HL-60/S4 (cell line): ENCODE measurements at regions not wholly inside any gene's neighbourhood (a gene's known extent, or its start where the extent isn't known, plus 50 kb on each side); places are given as distances from the start of the nearest gene placed in this dataset.
"Not testable (repeated sequence)": the region's sequence is repeated elsewhere in the genome, so short reads cannot be mapped to it uniquely, and the experiment has no call there.

ENCODE experiments used
- in situ Hi-C: fragments of 300-500 bp; cut with MboI; formaldehyde crosslinking; loops from 2 replicates; pipeline ENCODE4 v1.14.3; 2022; ENCODE audit warnings: low sequenced_read_pairs

DNA sequence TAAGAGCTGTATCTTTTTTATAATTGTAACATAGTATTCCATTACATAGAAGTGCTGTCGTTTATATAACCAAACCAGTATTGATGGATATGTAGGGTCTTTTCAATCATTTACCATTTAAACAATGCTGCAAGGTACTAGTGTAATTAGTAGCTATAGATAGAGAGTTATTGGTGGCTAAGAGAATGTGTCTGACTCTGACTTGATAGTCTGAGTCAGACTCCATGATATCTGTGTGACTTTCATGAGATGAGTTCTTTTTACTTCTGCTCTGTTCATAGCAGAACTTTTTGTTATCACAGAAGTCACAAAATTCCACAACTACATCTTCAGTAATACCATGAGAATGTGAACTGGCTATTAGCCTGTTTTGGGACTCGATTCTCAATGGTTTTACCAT, 150.6 kb downstream of the FHIP1A start:
- in situ Hi-C loops, result no loop called here

DNA sequence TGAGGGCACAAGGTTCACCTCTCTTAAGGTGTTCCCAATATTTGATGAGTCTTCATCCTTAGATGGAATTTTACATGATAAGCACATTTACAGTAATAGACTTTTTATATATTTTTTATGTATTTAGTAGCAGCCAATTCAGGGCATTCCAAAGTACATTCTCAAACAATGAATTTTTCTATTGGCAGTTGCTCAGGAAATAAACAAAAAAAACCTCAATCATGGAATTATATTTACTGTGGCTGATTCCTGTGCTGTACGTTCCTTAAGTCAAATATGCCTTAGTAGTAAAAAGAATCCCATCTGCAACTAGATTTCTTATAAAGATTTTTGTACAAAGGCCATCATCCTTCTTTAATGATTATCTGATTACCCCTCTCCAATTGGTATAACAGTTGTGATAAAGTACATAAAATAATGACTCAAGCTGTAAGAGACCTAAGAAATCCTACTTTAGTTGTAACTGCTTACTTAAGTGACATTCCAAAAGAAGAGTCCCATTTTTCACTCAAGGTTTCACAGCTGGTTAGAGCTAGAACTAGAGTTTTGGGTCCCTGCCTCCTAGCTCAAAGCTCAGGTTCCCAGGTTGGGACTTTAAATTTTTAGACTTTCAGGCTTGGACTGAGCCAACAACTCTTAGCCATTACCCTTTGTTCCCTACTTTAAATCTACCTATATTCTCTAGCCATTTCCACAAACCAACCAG, 152.7 kb downstream of the FHIP1A start:
- in situ Hi-C loops, result no loop called here

DNA sequence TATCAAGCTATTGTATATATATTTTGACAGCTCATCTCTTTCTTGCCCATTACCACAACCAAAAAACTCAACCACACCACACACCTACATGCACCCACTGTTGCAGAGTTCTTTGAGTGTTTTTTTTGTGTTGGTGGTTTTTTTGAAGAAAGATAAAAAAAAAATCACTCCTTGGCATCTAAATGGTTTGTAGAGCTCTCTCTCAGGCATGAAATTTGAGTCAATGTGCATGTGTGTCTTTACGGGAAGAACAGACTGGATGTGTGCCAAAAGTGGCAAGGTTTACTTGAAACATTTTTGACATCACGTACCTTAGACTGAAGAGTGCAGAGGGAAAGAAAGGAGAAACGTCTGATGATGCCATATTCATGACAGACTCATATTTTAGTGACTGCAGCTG, 154.2 kb downstream of the FHIP1A start:
- in situ Hi-C loops, result no loop called here

DNA sequence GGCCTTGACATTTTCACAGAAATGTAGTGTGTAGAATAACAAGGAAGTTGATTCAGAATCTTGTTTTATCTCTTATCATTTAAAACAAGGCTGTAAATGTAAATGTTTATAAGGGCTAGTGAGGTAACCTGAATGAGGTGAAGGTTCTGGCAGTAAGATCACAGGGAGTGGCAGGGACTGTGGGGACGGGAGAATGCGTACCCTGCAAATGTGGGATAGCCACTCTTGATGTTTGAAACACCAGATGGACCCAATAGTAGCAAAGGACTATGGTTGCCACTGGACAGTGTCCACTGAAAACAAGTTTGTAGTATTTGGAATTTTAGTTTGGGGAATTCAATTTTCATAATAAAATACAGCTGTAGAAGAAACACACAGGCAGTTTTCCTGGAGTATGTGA, 155.3 kb downstream of the FHIP1A start:
- in situ Hi-C loops, result no loop called here

DNA sequence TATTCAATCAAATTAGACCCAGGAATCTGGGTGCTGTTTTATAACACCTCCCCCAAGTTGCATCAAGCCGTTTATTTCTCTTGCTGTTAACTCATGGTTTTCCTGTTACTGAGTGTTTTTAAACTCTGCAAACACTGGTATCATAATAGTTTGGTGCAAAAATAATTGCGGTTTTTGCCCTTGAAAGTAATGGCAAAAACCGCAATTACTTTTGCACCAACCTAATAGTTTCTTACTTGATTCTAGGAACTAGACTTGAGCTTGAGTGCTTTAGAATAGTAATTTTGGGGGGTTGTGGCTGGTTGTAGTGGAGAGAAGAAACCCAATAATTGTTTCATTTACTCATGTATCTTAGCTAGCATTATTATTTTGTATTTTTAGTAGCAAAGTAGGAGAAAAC, 156.6 kb downstream of the FHIP1A start:
- in situ Hi-C loops, result no loop called here

DNA sequence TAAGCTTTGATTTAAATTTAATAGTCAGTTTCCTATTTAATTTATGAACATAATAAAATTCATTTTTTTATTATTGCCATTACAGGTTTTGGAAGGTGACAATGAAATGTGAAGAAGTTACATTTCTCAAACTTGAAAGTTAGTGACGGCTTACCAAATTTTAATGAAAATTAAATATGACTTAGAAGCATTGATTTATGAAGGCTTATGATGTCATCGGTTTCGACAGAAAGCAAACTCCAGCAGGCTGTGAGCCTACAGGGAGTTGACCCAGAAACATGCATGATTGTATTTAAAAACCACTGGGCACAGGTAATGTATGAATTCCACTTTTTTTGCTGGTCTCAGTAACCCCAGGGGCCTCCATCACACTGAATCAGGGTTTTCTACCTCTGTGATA, 157.1 kb downstream of the FHIP1A start:
- in situ Hi-C loops, result no loop called here

DNA sequence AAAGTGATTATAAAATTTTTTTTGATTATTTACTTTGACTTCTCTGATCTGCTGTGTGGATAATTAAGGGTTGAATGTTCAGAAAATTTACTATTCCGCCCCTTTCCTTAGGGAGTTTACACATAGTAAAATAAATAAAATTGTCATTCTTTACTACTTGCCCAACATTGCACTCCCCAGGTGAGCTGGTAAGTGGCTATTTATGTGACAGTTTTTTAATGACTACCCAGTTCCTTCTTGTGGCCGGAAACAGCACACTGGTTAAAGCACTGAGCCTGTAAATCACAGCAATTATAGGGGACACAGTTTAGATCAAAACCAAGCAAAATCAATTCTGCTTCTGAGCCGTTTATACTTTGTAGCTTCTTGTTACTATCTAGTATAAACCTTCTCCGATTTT, 158.1 kb downstream of the FHIP1A start:
- in situ Hi-C loops, result no loop called here

DNA sequence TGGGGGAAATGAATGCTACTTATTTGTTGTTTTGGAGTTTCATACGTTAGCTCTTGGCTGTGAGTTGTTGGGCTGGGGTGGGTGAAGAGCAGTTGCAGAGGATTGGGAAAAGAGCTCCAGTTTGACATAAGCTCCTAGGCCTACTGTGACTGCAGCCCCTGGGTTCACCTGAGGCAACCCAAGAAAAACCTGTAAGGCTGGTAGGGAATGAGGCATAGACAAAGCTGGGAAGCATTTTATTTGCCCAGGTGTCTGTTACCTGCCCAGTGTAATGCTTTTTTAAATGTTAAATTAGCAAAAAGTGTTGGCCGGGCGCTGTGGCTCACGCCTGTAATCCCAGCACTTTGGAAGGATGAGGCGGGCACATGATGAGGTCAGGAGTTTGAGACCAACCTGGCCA, 160.0 kb downstream of the FHIP1A start:
- in situ Hi-C loops, result no loop called here

DNA sequence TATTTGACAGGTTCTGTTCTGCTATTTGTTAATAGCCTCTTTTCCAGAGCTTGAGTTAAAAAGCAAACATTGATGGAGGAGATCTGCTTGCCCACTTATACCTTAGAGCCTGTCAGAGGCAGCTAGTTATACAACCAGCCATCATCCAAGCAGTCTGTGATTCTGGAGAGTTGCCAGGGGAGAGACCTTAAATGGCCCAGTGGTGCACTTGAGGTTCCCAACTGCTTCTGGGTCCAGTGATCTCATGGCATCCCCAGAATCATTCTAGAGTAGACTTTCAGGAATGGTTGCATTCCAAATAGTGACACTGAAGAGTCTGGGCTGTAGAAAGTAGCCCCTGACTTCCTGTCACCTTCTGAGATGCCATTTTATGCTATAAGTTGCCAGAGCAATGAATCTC, 160.7 kb downstream of the FHIP1A start:
- in situ Hi-C loops, result no loop called here

DNA sequence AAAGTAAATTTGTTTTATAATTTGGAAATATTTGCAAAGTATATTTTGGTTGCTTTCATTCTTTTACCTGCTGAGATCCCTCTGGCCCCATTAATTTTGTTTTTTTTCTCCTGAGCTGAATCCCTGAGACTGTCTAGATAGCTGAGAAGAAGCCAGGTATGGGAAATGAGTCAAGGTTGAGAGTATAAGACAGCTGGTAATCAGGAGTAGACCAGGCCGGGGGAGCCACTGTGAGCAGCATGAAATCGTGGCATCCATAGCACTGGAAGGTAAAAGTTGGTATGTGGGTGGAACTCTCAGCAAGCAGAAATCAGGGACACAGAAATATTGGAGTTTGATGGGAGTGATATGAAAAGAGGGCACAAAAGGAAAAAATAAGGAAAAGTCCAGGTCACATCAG, 164.5 kb downstream of the FHIP1A start:
- in situ Hi-C loops, result no loop called here

DNA sequence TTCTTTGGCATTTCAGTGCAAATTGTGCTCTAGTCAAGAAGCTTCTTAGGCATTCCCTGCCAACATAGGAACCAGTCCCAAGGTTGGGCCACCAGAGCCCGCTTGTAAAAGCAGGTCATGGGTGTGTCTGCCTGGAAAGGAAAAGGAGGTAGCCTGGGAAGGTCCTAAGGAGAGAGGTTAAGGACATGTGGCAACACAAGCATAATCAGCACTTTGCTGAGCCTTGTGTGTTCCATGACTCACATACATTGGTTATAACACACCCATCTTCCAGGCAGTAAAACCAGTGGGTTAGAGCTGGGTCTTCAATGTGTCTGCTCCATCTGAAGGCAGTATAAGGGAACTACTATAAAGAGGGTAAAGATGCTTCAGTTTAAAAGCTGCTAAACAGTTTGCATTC, 165.0 kb downstream of the FHIP1A start:
- in situ Hi-C loops, result no loop called here

DNA sequence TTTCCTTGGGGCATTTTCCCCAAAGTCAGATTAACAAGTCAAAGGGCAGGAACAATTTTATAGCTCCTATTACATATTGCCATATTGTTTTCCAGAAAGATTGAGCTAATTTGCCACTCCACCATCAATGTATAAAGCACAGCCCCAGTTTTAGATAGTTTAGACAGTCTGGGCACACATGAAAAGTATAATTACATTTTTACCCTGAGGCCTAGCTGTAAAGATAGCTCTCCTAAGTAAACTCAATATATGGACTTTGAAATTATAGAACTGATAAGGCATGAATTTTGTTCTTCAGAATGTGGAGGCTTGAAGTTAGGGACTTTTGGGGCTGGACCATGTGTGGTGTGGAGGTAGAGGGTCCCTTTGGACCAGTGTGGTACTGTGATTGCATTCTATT, 166.0 kb downstream of the FHIP1A start:
- in situ Hi-C loops, result no loop called here

DNA sequence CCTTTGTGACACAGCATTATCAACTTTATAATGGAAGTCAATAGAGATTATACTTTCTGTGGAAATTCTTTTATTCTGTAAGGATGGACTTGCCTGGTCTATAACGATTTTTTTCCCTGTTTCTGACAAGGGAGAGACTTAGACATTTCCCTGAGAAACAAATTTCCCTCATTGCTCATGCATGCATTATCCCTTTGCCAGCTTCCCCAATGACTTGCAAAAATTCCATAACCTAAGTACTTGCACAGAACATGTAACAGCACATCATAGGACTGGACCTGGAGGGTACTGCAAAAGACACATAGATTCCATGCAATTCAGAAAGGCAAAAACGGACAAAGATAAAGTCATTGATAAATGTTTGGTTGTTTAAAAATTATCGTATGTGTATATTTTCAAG, 166.7 kb downstream of the FHIP1A start:
- in situ Hi-C loops, result no loop called here

DNA sequence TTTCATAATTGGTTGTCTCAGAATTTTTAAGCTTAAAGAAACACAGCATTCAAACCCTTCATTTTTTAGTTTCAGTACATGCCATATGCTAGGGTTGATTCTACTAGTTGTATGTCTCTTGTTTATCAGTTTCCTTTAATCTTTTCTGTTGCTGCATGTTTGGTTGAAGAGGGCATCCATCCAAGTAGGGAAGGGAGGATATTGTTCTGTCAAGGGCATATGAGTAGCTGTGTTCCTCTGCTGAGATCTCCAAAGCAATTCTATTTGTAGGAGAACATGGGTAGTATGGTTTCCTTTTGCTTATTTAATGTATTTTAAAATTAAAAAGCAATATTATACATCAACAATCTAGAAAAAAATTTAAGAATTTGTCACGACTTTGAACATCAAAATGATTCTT, 167.7 kb downstream of the FHIP1A start:
- in situ Hi-C loops, result no loop called here

DNA sequence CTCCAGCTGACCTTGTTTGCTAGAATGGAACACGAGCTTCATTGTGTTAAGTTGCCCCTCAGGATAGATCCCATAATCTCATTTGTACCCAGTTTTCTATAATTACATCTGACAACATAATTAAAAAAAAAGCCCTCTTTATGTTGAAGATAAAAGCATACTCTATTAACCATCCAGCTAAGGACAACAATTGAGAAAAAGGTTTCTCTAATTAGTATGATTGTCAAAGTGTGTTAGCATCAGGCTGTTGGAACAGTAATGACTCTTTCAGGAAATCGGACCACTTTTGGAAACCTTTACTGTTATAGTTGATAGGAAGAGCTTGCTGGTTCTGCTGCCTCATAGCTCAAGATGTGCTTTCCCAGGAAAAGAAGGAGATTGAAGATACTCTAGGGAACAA, 172.6 kb downstream of the FHIP1A start:
- in situ Hi-C loops, result no loop called here

DNA sequence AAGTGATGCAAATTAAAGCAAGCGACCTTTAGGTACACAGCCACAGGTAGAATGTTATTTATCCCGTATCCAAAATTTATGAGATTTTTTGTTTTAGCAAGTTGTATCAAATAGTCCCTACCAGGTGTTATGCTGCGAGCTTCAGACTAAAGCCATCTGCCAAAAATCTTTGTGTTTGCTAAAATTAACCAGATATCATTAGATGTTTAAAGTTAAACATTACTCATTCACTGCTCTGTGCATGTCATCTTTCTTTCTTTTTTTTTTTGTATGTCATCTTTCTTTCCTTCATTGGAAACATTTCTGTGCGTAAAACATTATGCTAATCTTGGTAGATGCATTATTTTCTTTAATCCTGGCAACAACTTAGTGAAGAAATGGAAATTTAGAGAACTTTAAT, 173.1 kb downstream of the FHIP1A start:
- in situ Hi-C loops, result no loop called here

DNA sequence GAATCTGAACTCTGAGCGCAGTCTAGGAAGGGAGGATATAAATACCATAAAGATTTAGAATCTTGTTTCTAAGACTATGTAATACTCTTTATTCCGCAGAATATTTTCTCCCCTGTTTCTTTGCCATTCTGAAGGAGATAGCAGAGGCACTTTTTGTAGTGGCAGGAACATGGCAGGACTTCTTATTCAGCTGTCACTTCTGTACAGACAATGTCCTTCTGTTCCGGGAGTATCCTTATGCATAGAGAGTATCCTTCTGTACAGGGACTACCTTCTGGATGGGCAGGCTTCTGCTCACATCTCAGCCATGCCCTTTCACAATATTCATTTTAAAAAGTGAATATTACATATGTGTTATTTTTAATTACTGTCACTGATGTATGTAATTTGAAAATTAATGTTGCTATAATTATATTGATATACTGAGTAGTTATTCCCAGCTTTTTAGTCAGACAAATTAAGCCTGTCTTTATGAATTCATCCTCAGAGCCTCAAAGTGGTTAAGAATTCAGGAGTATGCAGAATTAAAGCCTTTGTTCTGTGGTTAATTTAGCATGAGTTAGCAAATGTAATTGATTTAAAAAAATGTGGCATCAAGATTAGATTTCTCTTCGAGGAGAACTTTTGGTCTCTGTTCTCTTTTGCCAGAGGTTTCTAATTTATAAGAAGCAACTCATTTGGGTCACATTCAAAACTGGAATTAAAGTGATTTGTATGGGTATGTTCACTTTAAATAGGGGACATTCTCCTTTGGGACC, 174.4 kb downstream of the FHIP1A start:
- in situ Hi-C loops, result no loop called here

DNA sequence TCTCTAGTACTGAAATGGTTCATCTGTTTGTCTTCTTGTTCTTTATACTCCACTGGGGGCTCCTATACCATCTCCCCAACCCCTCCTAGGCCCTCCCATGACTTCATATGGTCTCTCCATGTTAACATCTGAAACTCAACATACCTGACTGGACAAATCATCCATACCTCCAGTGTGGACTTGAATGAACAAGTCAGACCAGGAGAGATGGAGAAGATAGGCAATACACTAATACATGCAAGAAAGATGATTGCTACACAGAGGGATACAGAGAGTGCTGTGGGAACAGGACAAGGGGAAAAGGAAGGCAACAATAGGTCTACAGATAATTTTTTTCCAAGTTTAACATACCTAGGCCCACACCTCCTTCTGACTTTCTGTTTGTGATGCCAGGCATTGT, 175.1 kb downstream of the FHIP1A start:
- in situ Hi-C loops, result no loop called here

DNA sequence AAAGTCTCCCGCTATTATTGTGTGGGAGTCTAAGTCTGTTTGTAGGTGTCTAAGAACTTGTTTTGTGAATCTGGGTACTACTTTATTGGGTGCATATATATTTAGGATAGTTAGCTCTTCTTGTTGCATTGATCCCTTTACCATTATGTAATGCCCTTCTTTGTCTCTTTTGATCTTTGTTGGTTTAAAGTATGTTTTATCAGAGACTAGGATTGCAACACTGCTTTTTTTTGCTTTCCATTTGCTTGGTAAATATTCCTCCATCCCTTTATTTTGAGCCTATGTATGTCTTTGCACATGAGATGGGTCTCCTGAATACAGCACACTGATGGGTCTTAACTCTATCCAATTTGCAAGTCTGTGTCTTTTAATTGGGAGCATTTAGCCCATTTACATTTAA, 165.2 kb downstream of the GATB start:
- in situ Hi-C loops, result not testable (repeated sequence)

DNA sequence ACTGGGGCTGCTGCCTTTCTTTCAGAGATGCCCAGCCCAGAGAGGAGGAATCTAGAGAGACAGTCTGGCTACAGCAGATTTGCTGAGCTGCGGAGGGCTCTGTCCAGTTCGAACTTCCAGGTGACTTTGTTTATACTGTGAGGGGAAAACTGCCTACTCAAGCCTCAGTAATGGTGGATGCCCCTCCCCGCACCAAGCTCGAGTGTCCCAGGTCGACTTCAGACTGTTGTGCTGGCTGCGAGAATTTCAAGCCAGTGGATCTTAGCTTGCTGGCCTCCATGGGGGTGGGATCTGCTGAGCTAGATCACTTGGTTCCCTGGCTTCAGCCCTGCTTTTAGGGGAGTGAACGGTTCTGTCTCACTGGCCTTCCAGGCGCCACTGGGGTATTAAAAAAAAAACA, 163.1 kb downstream of the GATB start:
- in situ Hi-C loops, result not testable (repeated sequence)

DNA sequence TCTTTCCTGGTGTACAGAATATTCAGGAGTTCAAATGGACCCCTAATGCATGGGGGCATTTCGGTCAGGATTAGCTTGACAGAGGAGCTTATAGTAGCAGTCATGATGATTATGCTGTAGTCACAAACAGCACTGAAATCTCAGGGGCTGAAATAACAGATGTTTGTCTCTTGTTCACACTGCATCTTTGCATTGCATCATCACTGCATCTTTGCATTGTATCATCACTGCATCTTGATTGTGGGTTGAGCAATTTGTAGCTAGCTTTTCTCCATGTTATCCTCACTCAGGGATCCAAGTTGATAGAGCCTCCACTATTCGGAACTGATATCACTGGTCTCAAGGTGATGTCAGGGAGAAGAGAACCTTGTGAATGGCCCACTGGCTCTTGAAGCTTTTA, 160.9 kb downstream of the GATB start:
- in situ Hi-C loops, result loop anchor here (25.0 kb wide), 1 partner anchor 238 kb away; no protein-coding TSS in a partner anchor

DNA sequence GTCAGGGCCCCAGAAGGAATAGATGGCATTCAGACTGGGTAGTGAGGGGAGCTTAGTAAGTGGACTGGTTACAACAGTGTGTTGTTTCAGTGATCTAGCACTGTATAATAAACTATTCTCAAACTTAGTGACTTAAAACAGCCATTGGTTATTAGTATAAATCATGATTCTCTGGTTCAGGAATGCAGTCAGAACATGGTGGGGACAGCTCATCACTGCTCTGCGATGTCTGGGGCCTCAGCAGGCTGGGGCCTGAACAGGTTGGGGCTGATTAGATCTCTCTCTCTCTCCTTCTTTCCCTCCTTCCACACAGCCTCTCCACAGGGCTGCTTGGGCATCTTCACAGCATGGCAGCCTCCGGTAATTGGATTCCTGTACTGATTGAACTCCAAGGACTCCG, 160.4 kb downstream of the GATB start:
- in situ Hi-C loops, result loop anchor here (25.0 kb wide), 1 partner anchor 238 kb away; no protein-coding TSS in a partner anchor

DNA sequence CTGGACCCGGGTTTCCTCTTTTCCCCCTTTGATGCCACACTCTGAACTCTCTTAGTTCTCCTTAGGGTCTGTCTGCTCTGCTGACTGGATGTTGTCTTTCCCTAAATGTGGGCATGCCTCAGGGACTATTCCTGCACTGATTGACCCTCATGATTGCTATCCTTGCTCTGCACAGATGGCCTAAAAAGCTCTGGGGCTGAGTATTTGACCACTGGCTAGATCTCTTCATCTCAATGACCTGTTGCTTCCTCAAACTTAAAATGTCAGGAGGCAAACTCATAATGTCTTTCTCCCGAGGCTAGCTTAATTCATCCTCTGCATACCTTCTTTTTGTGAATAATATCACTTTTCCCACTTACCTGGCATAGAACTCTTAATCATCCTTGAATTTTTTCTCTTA, 157.4 kb downstream of the GATB start:
- in situ Hi-C loops, result loop anchor here (25.0 kb wide), 1 partner anchor 241 kb away; no protein-coding TSS in a partner anchor
